KMS-11 (cell line): ENCODE measurements at regions not wholly inside any gene's neighbourhood (a gene's known extent, or its start where the extent isn't known, plus 50 kb on each side); places are given as distances from the start of the nearest gene placed in this dataset.
A peak's percentile ranks its signal among the peaks of the same experiment; 100 is the strongest.

ENCODE experiments used
- H2AFZ ChIP-seq: fragments of 200-600 bp; sonication (generic); 2 replicates; pipeline ENCODE4 v1.6.1; 2016; ENCODE audit warnings: antibody characterized with exemption, mixed run types, low read depth
- H3K27ac ChIP-seq: fragments of 200-600 bp; sonication (generic); 2 replicates; pipeline ENCODE4 v1.6.1; 2016; ENCODE audit warnings: mild to moderate bottlenecking, mixed run types
- H3K27me3 ChIP-seq: fragments of 200-600 bp; sonication (generic); 2 replicates; pipeline ENCODE4 v1.6.1; 2017; ENCODE audit warnings: mild to moderate bottlenecking, low read depth, mixed run types, moderate library complexity; ENCODE audit not compliant: insufficient read depth
- H3K36me3 ChIP-seq: fragments of 200-600 bp; sonication (generic); 2 replicates; pipeline ENCODE4 v1.6.1; 2017; ENCODE audit warnings: mild to moderate bottlenecking, mixed run types; ENCODE audit not compliant: insufficient read depth
- H3K4me1 ChIP-seq: fragments of 200-600 bp; sonication (generic); 2 replicates; pipeline ENCODE4 v1.6.1; 2016; ENCODE audit warnings: mild to moderate bottlenecking, low read depth, mixed run types; ENCODE audit not compliant: poor library complexity, severe bottlenecking
- H3K4me2 ChIP-seq: fragments of 200-600 bp; sonication (generic); 2 replicates; pipeline ENCODE4 v1.7.0; 2016; ENCODE audit warnings: mild to moderate bottlenecking, mixed run types
- H3K4me3 ChIP-seq: fragments of 200-600 bp; sonication (generic); IDR thresholded peaks from 2 replicates; pipeline ENCODE4 v1.6.1; 2017; ENCODE audit warnings: low read depth, low read length, mixed read lengths; ENCODE audit not compliant: insufficient read depth
- H3K79me2 ChIP-seq: fragments of 200-600 bp; sonication (generic); 2 replicates; pipeline ENCODE4 v1.6.1; 2016; ENCODE audit warnings: low read depth, mixed run types; ENCODE audit not compliant: insufficient read depth
- H3K9ac ChIP-seq: fragments of 200-600 bp; sonication (generic); 2 replicates; pipeline ENCODE4 v1.6.1; 2016; ENCODE audit warnings: mild to moderate bottlenecking, mixed run types
- H4K20me1 ChIP-seq: fragments of 200-600 bp; sonication (generic); 2 replicates; pipeline ENCODE4 v1.6.1; 2016; ENCODE audit warnings: mild to moderate bottlenecking, mixed run types; ENCODE audit not compliant: insufficient read depth
- TF ChIP-seq, protein P1 (sequence below): fragments of 200-600 bp; sonication (generic); conservative IDR thresholded peaks from 2 replicates; pipeline ENCODE4 v1.6.1; 2017; ENCODE audit warnings: low read depth, mild to moderate bottlenecking, antibody characterized with exemption, low read length, moderate library complexity, mixed read lengths

GRCh38 chr6:14874975-14875480 lies 370.8 kb upstream of the JARID2 start:
- no peaks in the 10 kb centered on the region for H3K27me3 ChIP-seq
- H3K4me2 ChIP-seq = peak overlapping the region; percentile 69; the same call in 1 of the 2 replicates
- H2AFZ ChIP-seq = no peak overlapping the region
- H3K36me3 ChIP-seq = no peaks in the 10 kb centered on the region
- no peaks in the 10 kb centered on the region for H4K20me1 ChIP-seq
- H3K9ac ChIP-seq = no peak overlapping the region
- no peaks in the 10 kb centered on the region for H3K79me2 ChIP-seq
- TF ChIP-seq, protein P1, sequence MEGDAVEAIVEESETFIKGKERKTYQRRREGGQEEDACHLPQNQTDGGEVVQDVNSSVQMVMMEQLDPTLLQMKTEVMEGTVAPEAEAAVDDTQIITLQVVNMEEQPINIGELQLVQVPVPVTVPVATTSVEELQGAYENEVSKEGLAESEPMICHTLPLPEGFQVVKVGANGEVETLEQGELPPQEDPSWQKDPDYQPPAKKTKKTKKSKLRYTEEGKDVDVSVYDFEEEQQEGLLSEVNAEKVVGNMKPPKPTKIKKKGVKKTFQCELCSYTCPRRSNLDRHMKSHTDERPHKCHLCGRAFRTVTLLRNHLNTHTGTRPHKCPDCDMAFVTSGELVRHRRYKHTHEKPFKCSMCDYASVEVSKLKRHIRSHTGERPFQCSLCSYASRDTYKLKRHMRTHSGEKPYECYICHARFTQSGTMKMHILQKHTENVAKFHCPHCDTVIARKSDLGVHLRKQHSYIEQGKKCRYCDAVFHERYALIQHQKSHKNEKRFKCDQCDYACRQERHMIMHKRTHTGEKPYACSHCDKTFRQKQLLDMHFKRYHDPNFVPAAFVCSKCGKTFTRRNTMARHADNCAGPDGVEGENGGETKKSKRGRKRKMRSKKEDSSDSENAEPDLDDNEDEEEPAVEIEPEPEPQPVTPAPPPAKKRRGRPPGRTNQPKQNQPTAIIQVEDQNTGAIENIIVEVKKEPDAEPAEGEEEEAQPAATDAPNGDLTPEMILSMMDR = no peak
- no peak overlapping the region for H3K4me3 ChIP-seq
- peak overlapping the region; percentile 73 for H3K27ac ChIP-seq
- peaks cover 58% of the 10 kb centered on the region for H3K4me1 ChIP-seq

- Histone ChIP-seq H3K27ac (peak overlapping the region; percentile 73), H3K4me3 (no peak overlapping the region), H3K36me3 (no peaks in the 10 kb centered on the region), H3K4me1 (peaks cover 58% of the 10 kb centered on the region), H2AFZ (peak overlapping the region; percentile 10; the same call in 1 of the 2 replicates), H3K4me2 (peak overlapping the region; percentile 69), H3K79me2 (no peaks in the 10 kb centered on the region), H3K27me3 (no peaks in the 10 kb centered on the region), H4K20me1 (no peaks in the 10 kb centered on the region), H3K9ac (no peak overlapping the region)
- TF ChIP-seq, protein P1 = no peak
These were observed 370.3 kb upstream of the JARID2 start for GRCh38 chr6:14875481-14876063.

GRCh38 chr6:14876778-14877613 lies 368.9 kb upstream of the JARID2 start:
- H3K9ac ChIP-seq = no peak overlapping the region
- peak overlapping the region; percentile 69; the same call in 1 of the 2 replicates for H3K4me2 ChIP-seq
- peaks cover 56% of the 10 kb centered on the region for H3K4me1 ChIP-seq
- TF ChIP-seq, protein P1 = no peak
- no peak overlapping the region for H3K27ac ChIP-seq
- H3K79me2 ChIP-seq = no peaks in the 10 kb centered on the region
- H4K20me1 ChIP-seq = no peaks in the 10 kb centered on the region
- H3K36me3 ChIP-seq = no peaks in the 10 kb centered on the region
- no peaks in the 10 kb centered on the region for H3K27me3 ChIP-seq
- H2AFZ ChIP-seq = no peak overlapping the region
- H3K4me3 ChIP-seq = no peak overlapping the region

DNA sequence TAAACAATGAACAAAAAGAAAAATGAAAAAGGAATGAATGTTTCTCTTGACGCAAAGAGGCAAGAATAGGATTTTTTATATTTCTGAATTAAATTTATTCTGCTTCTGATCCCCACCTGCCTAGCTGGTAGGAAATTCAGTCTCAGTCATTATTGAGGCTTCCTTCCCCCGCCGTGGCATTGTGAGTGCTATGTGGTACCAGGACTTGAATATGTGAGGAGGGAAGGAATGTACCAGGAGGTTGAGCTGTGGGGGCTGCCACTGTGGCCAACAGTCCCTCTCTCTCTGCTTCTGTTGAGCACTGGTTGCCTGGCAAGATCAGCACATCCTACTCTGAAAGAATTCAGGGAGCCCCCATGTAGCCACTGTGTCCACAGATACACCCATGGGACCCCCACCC lies 368.1 kb upstream of the JARID2 start:
- no peaks in the 10 kb centered on the region for H4K20me1 ChIP-seq
- H3K27me3 ChIP-seq = no peaks in the 10 kb centered on the region
- no peak overlapping the region for H2AFZ ChIP-seq
- H3K4me2 ChIP-seq = no peak overlapping the region
- no peak overlapping the region for H3K4me3 ChIP-seq
- no peak overlapping the region for H3K27ac ChIP-seq
- peaks cover 48% of the 10 kb centered on the region for H3K4me1 ChIP-seq
- TF ChIP-seq, protein P1 = no peak
- H3K79me2 ChIP-seq = no peaks in the 10 kb centered on the region
- H3K36me3 ChIP-seq = no peaks in the 10 kb centered on the region
- H3K9ac ChIP-seq = no peak overlapping the region
